Suprapubic skin (tissue), 3 donors: ENCODE measurements at regions not wholly inside any gene's neighbourhood (a gene's known extent, or its start where the extent isn't known, plus 50 kb on each side); places are given as distances from the start of the nearest gene placed in this dataset.

Experiments used
- EP300 ChIP-seq: sonication (generic); formaldehyde crosslinking; IDR thresholded peaks from one replicate; pipeline ENCODE4 v1.6.1; 2017; ENCODE audit warnings: antibody characterized with exemption
- POLR2A ChIP-seq, 2 donors: fragments of 450-650 bp; IDR thresholded peaks; one replicate each; pipeline ENCODE4 v1.6.1; 2017; ENCODE audit warnings: antibody characterized with exemption in 2 of 2, mild to moderate bottlenecking in 2 of 2, moderate library complexity in 2 of 2
- TF ChIP-seq, protein P1 (sequence below), 2 donors: fragments of 200-600 bp in 1 of 2; fragments of 450-650 bp in 1 of 2; sonication (generic) in 1 of 2; IDR thresholded peaks; one replicate each; pipeline ENCODE4 v1.5.1; 2016 to 2019; ENCODE audit warnings: antibody characterized with exemption in 2 of 2, mild to moderate bottlenecking in 1 of 2, moderate library complexity in 1 of 2

DNA sequence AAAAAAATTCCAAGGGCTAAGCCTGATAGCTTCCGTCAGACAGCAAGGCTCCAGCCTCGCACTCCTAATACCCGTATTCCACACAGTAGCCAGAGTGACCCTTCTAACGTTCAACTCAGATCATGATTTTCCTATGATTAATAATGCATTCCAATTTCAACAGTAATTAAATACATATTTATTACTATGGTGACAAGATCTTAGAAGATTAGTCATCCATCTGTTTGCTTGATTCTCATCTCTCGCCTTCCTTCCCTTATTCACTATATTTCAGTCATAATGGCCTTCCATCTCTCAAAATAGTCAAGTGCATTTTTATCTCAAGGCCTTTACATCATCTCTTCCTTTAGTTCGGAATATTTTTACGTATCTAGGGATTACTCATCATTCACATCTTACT lies 621.2 kb upstream of the SPRY2 start:
- TF ChIP-seq POLR2A (IDR thresholded peaks at IDR 0.05) (no peak), EP300 (no peak)
- TF ChIP-seq, protein P1, sequence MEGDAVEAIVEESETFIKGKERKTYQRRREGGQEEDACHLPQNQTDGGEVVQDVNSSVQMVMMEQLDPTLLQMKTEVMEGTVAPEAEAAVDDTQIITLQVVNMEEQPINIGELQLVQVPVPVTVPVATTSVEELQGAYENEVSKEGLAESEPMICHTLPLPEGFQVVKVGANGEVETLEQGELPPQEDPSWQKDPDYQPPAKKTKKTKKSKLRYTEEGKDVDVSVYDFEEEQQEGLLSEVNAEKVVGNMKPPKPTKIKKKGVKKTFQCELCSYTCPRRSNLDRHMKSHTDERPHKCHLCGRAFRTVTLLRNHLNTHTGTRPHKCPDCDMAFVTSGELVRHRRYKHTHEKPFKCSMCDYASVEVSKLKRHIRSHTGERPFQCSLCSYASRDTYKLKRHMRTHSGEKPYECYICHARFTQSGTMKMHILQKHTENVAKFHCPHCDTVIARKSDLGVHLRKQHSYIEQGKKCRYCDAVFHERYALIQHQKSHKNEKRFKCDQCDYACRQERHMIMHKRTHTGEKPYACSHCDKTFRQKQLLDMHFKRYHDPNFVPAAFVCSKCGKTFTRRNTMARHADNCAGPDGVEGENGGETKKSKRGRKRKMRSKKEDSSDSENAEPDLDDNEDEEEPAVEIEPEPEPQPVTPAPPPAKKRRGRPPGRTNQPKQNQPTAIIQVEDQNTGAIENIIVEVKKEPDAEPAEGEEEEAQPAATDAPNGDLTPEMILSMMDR (IDR thresholded peaks at IDR 0.05) = no peak
